ENCODE measurements at regions not wholly inside any gene's neighbourhood (a gene's known extent, or its start where the extent isn't known, plus 50 kb on each side); places are given as distances from the start of the nearest gene placed in this dataset.

DNA sequence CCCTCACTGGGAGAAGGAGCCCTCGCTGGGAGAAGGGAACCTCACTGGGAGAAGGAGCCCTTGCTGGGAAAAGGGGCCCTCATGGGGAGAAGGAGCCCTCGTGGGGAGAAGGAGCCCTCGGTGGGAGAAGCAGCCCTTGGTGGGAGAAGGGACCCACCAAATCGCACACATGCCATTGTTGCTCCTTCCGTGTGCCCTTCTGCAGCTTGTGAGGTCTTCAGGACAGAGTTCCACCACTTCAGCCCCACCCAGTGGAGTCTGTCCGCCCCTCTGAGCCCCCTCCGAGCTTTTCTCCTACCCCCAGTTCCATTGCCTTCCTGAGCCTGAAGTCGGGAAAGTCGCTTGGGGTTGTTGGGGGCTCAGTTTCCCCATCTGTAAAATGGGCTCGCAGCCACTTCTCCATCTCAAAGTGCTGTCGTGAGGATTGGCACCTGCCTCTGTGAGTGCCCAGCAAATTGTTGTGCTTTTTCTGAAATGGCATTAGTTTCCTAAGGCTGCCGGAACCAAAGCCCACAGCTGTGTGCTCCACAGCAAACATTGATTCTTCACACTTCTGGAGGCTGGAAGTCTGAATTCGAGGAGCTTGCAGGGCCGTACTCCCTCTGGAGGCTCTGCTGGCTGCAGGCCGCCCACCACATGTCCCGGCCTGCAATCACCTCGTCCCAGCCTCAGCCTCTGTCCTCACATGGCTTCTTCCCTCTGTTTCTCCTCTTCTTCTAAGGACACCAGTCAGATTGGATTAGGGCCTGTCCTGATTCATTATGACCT, 124.7 kb upstream of the PMEPA1 start:
- no peak for DNase-seq (ENCODE audit: low spot score)
- no peak overlapping the region for H3K4me2 ChIP-seq
- no peaks in the 10 kb centered on the region for H3K36me3 ChIP-seq (ENCODE audit: insufficient read depth)
- Mint-ChIP-seq H3K4me3 (no peak overlapping the region), H3K9me3 (no peaks in the 10 kb centered on the region), H3K27me3 (ENCODE audit: insufficient read depth, low read depth, poor library complexity) (peaks cover 2% of the 10 kb centered on the region), H3K36me3 (ENCODE audit: low read depth) (no peaks in the 10 kb centered on the region), H3K27ac (no peak overlapping the region), H3K4me1 (peaks cover 12% of the 10 kb centered on the region)
- H3K79me2 ChIP-seq (replicated peaks; ENCODE audit: insufficient read depth): no peaks in the 10 kb centered on the region
- H3K4me3 ChIP-seq: no peak overlapping the region
- no peaks in the 10 kb centered on the region for H3K27me3 ChIP-seq (ENCODE audit: insufficient read depth)
- no peak for ATAC-seq
- no peaks in the 10 kb centered on the region for H4K20me1 ChIP-seq (replicated peaks; ENCODE audit: insufficient read depth)
- no peak overlapping the region for H3K27ac ChIP-seq (ENCODE audit: low read depth)
- H3K4me1 ChIP-seq (ENCODE audit: insufficient read depth): peaks cover 9% of the 10 kb centered on the region
- H3K9me2 ChIP-seq (ENCODE audit: insufficient read depth): no peaks in the 10 kb centered on the region
- TF ChIP-seq ZNF114 (CRISPR knock-in tag; IDR thresholded peaks at IDR 0.05) (no peak), JUNB (IDR thresholded peaks at IDR 0.05; ENCODE audit: unreplicated experiment) (no peak), STAT1 (IDR thresholded peaks at IDR 0.05; ENCODE audit: unreplicated experiment) (no peak), CREB1 (CRISPR knock-in tag; IDR thresholded peaks at IDR 0.05; ENCODE audit: low read depth) (no peak), NANOG (IDR thresholded peaks at IDR 0.05; ENCODE audit: borderline replicate concordance) (no peak), EZH2 (IDR thresholded peaks at IDR 0.05; ENCODE audit: low read depth, unreplicated experiment) (no peak), POLR2AphosphoS5 (IDR thresholded peaks at IDR 0.05; ENCODE audit: low read depth) (no peak), ZNF331 (CRISPR knock-in tag; IDR thresholded peaks at IDR 0.05; ENCODE audit: low read depth) (no peak), EZH2phosphoT487 (IDR thresholded peaks at IDR 0.05; ENCODE audit: unreplicated experiment) (no peak)
- TF ChIP-seq, protein P1, sequence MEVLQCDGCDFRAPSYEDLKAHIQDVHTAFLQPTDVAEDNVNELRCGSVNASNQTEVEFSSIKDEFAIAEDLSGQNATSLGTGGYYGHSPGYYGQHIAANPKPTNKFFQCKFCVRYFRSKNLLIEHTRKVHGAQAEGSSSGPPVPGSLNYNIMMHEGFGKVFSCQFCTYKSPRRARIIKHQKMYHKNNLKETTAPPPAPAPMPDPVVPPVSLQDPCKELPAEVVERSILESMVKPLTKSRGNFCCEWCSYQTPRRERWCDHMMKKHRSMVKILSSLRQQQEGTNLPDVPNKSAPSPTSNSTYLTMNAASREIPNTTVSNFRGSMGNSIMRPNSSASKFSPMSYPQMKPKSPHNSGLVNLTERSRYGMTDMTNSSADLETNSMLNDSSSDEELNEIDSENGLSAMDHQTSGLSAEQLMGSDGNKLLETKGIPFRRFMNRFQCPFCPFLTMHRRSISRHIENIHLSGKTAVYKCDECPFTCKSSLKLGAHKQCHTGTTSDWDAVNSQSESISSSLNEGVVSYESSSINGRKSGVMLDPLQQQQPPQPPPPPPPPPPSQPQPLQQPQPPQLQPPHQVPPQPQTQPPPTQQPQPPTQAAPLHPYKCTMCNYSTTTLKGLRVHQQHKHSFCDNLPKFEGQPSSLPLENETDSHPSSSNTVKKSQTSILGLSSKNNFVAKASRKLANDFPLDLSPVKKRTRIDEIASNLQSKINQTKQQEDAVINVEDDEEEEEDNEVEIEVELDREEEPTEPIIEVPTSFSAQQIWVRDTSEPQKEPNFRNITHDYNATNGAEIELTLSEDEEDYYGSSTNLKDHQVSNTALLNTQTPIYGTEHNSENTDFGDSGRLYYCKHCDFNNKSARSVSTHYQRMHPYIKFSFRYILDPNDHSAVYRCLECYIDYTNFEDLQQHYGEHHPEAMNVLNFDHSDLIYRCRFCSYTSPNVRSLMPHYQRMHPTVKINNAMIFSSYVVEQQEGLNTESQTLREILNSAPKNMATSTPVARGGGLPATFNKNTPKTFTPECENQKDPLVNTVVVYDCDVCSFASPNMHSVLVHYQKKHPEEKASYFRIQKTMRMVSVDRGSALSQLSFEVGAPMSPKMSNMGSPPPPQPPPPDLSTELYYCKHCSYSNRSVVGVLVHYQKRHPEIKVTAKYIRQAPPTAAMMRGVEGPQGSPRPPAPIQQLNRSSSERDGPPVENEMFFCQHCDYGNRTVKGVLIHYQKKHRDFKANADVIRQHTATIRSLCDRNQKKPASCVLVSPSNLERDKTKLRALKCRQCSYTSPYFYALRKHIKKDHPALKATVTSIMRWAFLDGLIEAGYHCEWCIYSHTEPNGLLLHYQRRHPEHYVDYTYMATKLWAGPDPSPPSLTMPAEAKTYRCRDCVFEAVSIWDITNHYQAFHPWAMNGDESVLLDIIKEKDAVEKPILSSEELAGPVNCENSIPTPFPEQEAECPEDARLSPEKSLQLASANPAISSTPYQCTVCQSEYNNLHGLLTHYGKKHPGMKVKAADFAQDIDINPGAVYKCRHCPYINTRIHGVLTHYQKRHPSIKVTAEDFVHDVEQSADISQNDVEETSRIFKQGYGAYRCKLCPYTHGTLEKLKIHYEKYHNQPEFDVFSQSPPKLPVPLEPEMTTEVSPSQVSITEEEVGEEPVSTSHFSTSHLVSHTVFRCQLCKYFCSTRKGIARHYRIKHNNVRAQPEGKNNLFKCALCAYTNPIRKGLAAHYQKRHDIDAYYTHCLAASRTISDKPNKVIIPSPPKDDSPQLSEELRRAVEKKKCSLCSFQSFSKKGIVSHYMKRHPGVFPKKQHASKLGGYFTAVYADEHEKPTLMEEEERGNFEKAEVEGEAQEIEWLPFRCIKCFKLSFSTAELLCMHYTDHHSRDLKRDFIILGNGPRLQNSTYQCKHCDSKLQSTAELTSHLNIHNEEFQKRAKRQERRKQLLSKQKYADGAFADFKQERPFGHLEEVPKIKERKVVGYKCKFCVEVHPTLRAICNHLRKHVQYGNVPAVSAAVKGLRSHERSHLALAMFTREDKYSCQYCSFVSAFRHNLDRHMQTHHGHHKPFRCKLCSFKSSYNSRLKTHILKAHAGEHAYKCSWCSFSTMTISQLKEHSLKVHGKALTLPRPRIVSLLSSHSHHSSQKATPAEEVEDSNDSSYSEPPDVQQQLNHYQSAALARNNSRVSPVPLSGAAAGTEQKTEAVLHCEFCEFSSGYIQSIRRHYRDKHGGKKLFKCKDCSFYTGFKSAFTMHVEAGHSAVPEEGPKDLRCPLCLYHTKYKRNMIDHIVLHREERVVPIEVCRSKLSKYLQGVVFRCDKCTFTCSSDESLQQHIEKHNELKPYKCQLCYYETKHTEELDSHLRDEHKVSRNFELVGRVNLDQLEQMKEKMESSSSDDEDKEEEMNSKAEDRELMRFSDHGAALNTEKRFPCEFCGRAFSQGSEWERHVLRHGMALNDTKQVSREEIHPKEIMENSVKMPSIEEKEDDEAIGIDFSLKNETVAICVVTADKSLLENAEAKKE (CRISPR knock-in tag; IDR thresholded peaks at IDR 0.05): no peak
- TF ChIP-seq, protein P2, sequence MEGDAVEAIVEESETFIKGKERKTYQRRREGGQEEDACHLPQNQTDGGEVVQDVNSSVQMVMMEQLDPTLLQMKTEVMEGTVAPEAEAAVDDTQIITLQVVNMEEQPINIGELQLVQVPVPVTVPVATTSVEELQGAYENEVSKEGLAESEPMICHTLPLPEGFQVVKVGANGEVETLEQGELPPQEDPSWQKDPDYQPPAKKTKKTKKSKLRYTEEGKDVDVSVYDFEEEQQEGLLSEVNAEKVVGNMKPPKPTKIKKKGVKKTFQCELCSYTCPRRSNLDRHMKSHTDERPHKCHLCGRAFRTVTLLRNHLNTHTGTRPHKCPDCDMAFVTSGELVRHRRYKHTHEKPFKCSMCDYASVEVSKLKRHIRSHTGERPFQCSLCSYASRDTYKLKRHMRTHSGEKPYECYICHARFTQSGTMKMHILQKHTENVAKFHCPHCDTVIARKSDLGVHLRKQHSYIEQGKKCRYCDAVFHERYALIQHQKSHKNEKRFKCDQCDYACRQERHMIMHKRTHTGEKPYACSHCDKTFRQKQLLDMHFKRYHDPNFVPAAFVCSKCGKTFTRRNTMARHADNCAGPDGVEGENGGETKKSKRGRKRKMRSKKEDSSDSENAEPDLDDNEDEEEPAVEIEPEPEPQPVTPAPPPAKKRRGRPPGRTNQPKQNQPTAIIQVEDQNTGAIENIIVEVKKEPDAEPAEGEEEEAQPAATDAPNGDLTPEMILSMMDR (conservative IDR thresholded peaks at IDR 0.05; ENCODE audit: low read depth in 2 of 2): no peak
- TF ChIP-seq, protein P3, sequence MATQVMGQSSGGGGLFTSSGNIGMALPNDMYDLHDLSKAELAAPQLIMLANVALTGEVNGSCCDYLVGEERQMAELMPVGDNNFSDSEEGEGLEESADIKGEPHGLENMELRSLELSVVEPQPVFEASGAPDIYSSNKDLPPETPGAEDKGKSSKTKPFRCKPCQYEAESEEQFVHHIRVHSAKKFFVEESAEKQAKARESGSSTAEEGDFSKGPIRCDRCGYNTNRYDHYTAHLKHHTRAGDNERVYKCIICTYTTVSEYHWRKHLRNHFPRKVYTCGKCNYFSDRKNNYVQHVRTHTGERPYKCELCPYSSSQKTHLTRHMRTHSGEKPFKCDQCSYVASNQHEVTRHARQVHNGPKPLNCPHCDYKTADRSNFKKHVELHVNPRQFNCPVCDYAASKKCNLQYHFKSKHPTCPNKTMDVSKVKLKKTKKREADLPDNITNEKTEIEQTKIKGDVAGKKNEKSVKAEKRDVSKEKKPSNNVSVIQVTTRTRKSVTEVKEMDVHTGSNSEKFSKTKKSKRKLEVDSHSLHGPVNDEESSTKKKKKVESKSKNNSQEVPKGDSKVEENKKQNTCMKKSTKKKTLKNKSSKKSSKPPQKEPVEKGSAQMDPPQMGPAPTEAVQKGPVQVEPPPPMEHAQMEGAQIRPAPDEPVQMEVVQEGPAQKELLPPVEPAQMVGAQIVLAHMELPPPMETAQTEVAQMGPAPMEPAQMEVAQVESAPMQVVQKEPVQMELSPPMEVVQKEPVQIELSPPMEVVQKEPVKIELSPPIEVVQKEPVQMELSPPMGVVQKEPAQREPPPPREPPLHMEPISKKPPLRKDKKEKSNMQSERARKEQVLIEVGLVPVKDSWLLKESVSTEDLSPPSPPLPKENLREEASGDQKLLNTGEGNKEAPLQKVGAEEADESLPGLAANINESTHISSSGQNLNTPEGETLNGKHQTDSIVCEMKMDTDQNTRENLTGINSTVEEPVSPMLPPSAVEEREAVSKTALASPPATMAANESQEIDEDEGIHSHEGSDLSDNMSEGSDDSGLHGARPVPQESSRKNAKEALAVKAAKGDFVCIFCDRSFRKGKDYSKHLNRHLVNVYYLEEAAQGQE (IDR thresholded peaks at IDR 0.05; ENCODE audit: unreplicated experiment): no peak
- no peak overlapping the region for H2AFZ ChIP-seq
- H3F3A ChIP-seq (replicated peaks; ENCODE audit: low read depth): no peaks in the 10 kb centered on the region
